Aorta (tissue), 5 donors: ENCODE measurements at regions not wholly inside any gene's neighbourhood (a gene's known extent, or its start where the extent isn't known, plus 50 kb on each side); places are given as distances from the start of the nearest gene placed in this dataset.

Experiments
- ATAC-seq: fragments of 200-7000 bp; cut with Tn5 transposase; one replicate; pipeline ENCODE4 v1.9.1; 2022; ENCODE audit warnings: moderate library complexity; ENCODE audit not compliant: low FRiP score
- DNase-seq, 2 donors: peaks; one replicate each; pipeline ENCODE4 v3.0.0-alpha.2; 2020
- H3K27ac ChIP-seq, 2 donors: one replicate each; pipeline ENCODE4 v1.5.1; 2013; ENCODE audit warnings: low read length in 2 of 2, mild to moderate bottlenecking in 2 of 2, moderate library complexity in 2 of 2, control low read depth in 1 of 2, inconsistent platforms in 1 of 2, low read depth in 1 of 2
- H3K27me3 ChIP-seq, 2 donors: one replicate each; pipeline ENCODE4 v1.6.1; 2013; ENCODE audit warnings: control low read depth in 1 of 2, low read length in 1 of 2, mild to moderate bottlenecking in 1 of 2, moderate library complexity in 1 of 2; ENCODE audit not compliant: insufficient read depth in 2 of 2, control insufficient read depth in 1 of 2
- H3K36me3 ChIP-seq, 2 donors: one replicate each; pipeline ENCODE4 v1.6.1; 2013; ENCODE audit warnings: control low read depth in 1 of 2, low read length in 1 of 2, mild to moderate bottlenecking in 1 of 2; ENCODE audit not compliant: insufficient read depth in 2 of 2, control insufficient read depth in 1 of 2
- H3K4me1 ChIP-seq, 2 donors: one replicate each; pipeline ENCODE4 v1.6.1; 2013; ENCODE audit warnings: low read length in 2 of 2, control low read depth in 1 of 2, mild to moderate bottlenecking in 1 of 2, moderate library complexity in 1 of 2; ENCODE audit not compliant: insufficient read depth in 2 of 2, control insufficient read depth in 1 of 2
- H3K4me3 ChIP-seq, 2 donors: one replicate each; pipeline ENCODE4 v1.5.1; 2013; ENCODE audit warnings: low read length in 2 of 2, control low read depth in 1 of 2, mild to moderate bottlenecking in 1 of 2
- H3K9me3 ChIP-seq: one replicate; pipeline ENCODE4 v1.6.1; 2013; ENCODE audit warnings: mild to moderate bottlenecking, low read length; ENCODE audit not compliant: control insufficient read depth
- WGBS, 2 donors: extraction: QIAGEN DNeasy Blood & Tissue Kit; methylation state at CpG; one replicate each; pipeline ENCODE4 v1.1.7; 2013; 5-methylcytosine and 5-hydroxymethylcytosine counted together
- intact Hi-C, 2 donors: fragments of 100-400 bp; cut with DNase I; formaldehyde crosslinking; loops; one replicate each; pipeline versions ENCODE4 v1.14.2 to v1.15.0; 2022
- donor health status: healthy with polysubstance abuse.
- donor health status: Bipolar disorder and iron deficiency.
- donor health status: DM: no; HTN: no; CAD: no.
- donor health status: DM: no; HTN: no; CAD: no.
- donor health status: DM: yes; HTN: yes; CAD: no.

DNA sequence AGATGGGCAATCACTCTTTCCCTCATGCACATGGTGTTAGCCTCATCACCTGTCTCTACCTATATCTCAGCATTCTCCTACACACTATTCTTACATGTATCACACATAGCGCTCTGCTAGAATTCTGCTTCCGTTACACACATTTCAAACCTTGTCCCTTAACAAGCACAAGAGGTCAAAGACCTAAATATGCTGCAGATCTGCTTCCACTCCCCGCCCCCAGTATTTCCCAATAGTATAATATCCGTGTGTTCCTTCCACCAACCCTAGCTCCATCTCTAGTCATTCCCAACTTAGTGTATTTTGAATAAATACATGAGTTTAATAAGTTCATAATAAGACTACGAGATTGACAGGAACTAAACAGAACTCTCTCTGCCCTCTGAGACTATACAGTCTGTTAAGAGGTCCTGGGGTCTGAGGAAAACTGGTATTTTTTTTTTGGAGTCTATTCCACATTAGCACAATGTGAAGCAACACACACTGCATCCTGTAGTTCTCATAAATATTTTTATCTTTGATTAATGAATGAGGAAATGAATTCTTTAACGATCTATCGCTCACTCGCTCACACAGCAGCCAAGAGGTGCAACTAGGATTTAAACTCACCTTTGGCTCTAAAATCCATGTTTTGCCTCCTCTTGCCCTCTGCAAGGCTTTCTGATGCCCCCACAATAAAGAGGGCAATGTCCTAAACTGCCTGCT, 491.6 kb downstream of the QKI start:
- no peaks in the 10 kb centered on the region for H3K36me3 ChIP-seq
- no peaks in the 10 kb centered on the region for H3K27me3 ChIP-seq
- WGBS, 2 donors = 90 to 91% methylated on average over 8 of the region's 8 CpGs
- intact Hi-C loops = no loop called here
- H3K4me1 ChIP-seq = no peaks in the 10 kb centered on the region
- ATAC-seq (no peak), DNase-seq (no peak)
- H3K4me3 ChIP-seq = no peak overlapping the region
- peaks cover 3% of the 10 kb centered on the region for H3K9me3 ChIP-seq
- no peak overlapping the region for H3K27ac ChIP-seq

DNA sequence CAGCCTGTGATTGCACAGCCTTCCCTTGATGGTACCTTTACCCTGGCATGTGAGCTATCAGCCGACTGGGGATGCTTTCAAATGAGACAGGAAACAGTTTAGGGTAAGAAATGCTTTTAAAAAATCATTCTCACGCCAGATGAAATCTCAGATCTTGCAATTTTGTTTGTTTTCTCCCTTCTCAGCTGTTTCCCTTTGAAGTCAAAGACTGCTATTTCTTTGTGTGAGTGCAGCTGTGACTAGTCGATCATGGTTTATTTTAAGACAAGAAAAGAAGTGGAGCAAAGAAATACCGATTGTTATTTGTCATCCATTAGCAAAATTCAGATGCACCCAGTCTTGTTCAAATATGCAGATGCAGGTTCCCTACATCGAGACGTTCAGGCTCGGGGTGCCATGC, 489.7 kb downstream of the QKI start:
- intact Hi-C loops = no loop called here
- no peaks in the 10 kb centered on the region for H3K27me3 ChIP-seq
- DNase-seq (no peak), ATAC-seq (no peak)
- 41 to 54% methylated on average over 7 of the region's 7 CpGs for WGBS, 2 donors
- no peaks in the 10 kb centered on the region for H3K4me1 ChIP-seq
- H3K36me3 ChIP-seq = no peaks in the 10 kb centered on the region
- H3K9me3 ChIP-seq = peaks cover 3% of the 10 kb centered on the region
- no peak overlapping the region for H3K27ac ChIP-seq
- H3K4me3 ChIP-seq = no peak overlapping the region

DNA sequence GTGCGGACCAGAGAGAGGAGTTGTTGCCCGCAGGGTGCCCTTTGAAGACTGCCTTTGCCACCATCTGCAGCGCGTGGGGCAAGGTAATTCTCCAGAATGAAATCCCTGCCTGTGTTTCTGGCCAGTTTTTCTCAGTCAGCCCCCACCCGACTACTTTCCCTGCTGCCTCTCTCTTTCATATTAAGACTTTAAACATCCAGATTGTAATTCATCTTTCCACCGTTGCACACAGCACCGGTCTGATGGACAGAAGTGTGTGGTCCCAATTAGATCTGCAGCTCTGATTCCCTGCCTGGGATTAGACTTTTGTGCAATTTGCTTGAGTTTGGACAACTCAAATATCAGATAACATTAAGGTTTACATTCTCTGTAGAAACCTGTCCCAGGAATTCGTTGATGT, 489.0 kb downstream of the QKI start:
- Histone ChIP-seq H3K4me1 (no peaks in the 10 kb centered on the region), H3K27me3 (no peaks in the 10 kb centered on the region), H3K9me3 (peaks cover 3% of the 10 kb centered on the region), H3K36me3 (no peaks in the 10 kb centered on the region), H3K27ac (no peak overlapping the region), H3K4me3 (no peak overlapping the region)
- no peak for ATAC-seq
- DNase-seq = no peak
- intact Hi-C loops = no loop called here
- 67 to 75% methylated on average over 8 of the region's 8 CpGs for WGBS, 2 donors

DNA sequence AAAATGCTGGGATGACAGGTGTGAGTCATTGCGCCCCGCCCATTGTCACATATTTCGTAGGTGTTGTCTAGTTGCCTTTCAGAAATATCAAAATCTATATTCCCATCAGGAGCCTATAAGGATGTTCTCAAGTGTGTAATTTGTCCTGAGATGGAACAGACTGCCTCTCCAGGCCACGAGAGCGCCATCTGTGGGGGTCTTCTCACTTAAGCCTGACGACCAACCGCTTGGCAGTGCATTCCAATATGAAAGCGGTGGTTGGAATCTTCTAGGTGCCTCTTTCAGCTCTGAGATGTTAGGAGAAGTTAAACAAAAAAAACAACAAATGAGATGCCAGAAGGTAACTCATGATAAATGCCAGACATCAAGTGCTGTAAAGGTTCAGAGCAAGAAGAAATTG, 488.5 kb downstream of the QKI start:
- WGBS, 2 donors = 86 to 89% methylated on average over 8 of the region's 8 CpGs
- intact Hi-C loops = no loop called here

GRCh38 chr6:163901681-163902080, 487.2 kb downstream of the QKI start:
- 85 to 92% methylated on average over 5 of the region's 5 CpGs for WGBS, 2 donors
- intact Hi-C loops = no loop called here
- no peak for ATAC-seq

More for the DNA sequence above, 488.5 kb downstream of the QKI start:
- H3K36me3 ChIP-seq = no peaks in the 10 kb centered on the region
- DNase-seq = no peak
- H3K4me3 ChIP-seq = no peak overlapping the region
- H3K27me3 ChIP-seq = no peaks in the 10 kb centered on the region
- no peak for ATAC-seq
- no peak overlapping the region for H3K27ac ChIP-seq
- H3K4me1 ChIP-seq = no peaks in the 10 kb centered on the region
- H3K9me3 ChIP-seq = peaks cover 3% of the 10 kb centered on the region

DNA sequence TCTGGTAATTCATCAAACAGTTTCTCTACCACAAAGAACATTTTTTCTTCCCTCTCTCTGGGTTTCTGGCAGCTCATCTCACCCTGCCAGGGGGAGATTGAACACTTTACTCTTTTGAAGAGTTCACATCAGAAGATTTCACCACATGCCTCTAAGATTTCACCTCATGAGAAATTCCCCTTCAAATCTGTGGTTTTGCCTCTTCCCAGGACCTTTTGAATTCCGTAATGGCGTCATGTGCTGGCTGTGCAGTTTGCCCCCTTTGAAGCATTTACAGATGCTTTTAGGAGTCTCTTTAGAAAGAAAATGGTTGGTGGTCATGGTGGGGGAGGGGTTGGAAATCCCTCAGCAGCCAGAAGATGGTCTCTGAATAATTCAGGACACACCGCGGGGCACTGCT, 486.1 kb downstream of the QKI start:
- Histone ChIP-seq H3K9me3 (peaks cover 2% of the 10 kb centered on the region), H3K36me3 (no peaks in the 10 kb centered on the region), H3K27ac (no peak overlapping the region), H3K4me3 (no peak overlapping the region), H3K4me1 (no peaks in the 10 kb centered on the region), H3K27me3 (no peaks in the 10 kb centered on the region)
- no peak for DNase-seq
- intact Hi-C loops = no loop called here
- WGBS, 2 donors = 77 to 80% methylated on average over 4 of the region's 4 CpGs
- no peak for ATAC-seq

More at GRCh38 chr6:163901681-163902080, 487.2 kb downstream of the QKI start:
- Histone ChIP-seq H3K4me1 (no peaks in the 10 kb centered on the region), H3K36me3 (no peaks in the 10 kb centered on the region), H3K9me3 (peaks cover 3% of the 10 kb centered on the region), H3K4me3 (no peak overlapping the region), H3K27me3 (no peaks in the 10 kb centered on the region), H3K27ac (no peak overlapping the region)
- no peak for DNase-seq

DNA sequence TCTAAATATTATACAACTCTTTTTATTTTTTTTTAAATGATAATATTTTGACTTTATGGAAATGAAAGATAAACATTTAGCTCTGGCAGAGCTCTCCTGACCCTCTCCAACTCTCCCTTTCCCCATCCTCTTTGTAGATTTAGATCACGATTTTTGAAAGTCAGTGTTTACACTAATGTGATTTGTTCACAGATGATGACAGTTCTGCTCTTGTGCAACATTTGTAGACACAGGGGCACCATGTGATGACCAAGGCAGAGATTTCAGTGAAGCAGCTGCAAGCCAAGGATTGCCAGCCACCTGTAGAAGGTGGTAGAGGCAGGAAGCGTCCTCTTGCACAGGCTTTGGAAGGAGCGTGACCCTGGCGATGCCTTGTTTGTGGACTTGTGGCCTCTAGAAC, 483.2 kb downstream of the QKI start:
- 78 to 85% methylated on average over 4 of the region's 4 CpGs for WGBS, 2 donors
- DNase-seq (no peak), ATAC-seq (no peak)
- H3K27ac ChIP-seq = no peak overlapping the region
- H3K4me1 ChIP-seq = no peaks in the 10 kb centered on the region
- no peaks in the 10 kb centered on the region for H3K36me3 ChIP-seq
- no peak overlapping the region for H3K4me3 ChIP-seq
- H3K9me3 ChIP-seq = no peaks in the 10 kb centered on the region
- H3K27me3 ChIP-seq = no peaks in the 10 kb centered on the region
- intact Hi-C loops = no loop called here

DNA sequence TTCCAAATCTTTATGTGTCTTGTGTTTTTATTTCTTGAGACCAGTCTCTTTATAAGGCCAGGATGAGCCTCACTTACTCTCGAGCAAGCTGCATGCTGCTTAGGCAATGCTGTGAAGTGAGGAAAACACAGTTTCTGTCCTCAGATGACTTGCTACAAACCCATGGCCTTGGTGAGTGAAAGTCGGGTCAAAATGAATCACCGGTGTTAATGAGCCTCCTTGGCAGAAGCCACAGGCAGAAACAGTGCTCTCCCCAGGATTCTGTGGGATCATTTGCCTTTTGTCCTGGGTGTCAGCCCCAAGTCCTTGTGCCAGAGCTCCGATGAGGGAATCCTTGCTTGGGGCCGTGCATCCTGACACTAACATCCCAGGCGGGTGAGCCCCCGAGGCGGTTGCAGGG, 482.5 kb downstream of the QKI start:
- peak; percentile 38 for ATAC-seq
- intact Hi-C loops = no loop called here
- WGBS, 2 donors = 90 to 91% methylated on average over 8 of the region's 8 CpGs
- H3K27ac ChIP-seq = no peak overlapping the region
- no peaks in the 10 kb centered on the region for H3K9me3 ChIP-seq
- H3K27me3 ChIP-seq = no peaks in the 10 kb centered on the region
- H3K4me1 ChIP-seq = no peaks in the 10 kb centered on the region
- H3K4me3 ChIP-seq = no peak overlapping the region
- H3K36me3 ChIP-seq = no peaks in the 10 kb centered on the region
- no peak for DNase-seq

DNA sequence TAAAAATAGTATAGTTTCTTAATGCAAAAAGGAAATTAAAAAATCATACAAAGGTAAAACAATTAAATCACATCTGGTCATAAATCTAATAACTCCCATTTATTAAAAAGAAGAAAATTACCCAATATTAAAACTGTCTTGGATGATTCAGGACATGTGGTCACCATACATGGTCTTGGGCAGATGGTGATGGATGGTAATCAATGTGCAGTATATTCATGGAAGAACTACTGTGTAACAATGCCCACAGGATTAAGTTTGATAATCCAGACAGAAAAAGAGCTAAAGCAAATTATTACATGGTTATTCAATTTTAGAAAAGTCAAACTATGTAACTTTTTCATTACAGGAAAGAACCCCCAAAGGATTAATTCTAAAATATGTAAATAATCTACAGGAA, 480.6 kb downstream of the QKI start:
- ATAC-seq (no peak), DNase-seq (no peak)
- Histone ChIP-seq H3K36me3 (no peaks in the 10 kb centered on the region), H3K9me3 (no peaks in the 10 kb centered on the region), H3K27ac (no peak overlapping the region), H3K27me3 (no peaks in the 10 kb centered on the region), H3K4me1 (no peaks in the 10 kb centered on the region), H3K4me3 (no peak overlapping the region)
- intact Hi-C loops = no loop called here
